ENCODE measurements at regions not wholly inside any gene's neighbourhood (a gene's known extent, or its start where the extent isn't known, plus 50 kb on each side); places are given as distances from the start of the nearest gene placed in this dataset.

DNA sequence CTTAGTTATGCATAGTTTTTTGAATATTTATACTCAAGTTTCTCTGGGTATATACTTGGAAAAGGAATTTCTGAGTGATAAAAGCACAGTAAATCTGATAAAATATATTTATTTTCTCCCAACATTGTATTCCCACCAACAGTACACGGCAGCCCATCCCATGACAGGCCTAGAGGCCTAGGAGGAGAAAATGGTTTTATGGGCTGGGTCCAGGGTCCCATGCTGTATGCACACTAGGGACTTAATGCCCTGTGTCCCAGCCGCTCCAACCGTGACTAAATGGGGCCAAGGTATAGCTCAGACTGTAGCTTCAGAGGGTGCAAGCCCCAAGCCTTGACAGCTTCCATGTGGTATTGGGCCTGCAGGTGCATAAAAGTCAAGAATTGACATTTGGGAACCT is 1007.7 kb downstream of the DSC3 start:
- TF ChIP-seq POLR2AphosphoS5 (IDR thresholded peaks at IDR 0.05) (no peak), EP300 (IDR thresholded peaks at IDR 0.05) (no peak), POLR2A (IDR thresholded peaks at IDR 0.05) (no peak)
- TF ChIP-seq, protein P1, sequence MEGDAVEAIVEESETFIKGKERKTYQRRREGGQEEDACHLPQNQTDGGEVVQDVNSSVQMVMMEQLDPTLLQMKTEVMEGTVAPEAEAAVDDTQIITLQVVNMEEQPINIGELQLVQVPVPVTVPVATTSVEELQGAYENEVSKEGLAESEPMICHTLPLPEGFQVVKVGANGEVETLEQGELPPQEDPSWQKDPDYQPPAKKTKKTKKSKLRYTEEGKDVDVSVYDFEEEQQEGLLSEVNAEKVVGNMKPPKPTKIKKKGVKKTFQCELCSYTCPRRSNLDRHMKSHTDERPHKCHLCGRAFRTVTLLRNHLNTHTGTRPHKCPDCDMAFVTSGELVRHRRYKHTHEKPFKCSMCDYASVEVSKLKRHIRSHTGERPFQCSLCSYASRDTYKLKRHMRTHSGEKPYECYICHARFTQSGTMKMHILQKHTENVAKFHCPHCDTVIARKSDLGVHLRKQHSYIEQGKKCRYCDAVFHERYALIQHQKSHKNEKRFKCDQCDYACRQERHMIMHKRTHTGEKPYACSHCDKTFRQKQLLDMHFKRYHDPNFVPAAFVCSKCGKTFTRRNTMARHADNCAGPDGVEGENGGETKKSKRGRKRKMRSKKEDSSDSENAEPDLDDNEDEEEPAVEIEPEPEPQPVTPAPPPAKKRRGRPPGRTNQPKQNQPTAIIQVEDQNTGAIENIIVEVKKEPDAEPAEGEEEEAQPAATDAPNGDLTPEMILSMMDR (IDR thresholded peaks at IDR 0.05) = no peak
